ENCODE measurements at regions not wholly inside any gene's neighbourhood (a gene's known extent, or its start where the extent isn't known, plus 50 kb on each side); places are given as distances from the start of the nearest gene placed in this dataset.

DNA sequence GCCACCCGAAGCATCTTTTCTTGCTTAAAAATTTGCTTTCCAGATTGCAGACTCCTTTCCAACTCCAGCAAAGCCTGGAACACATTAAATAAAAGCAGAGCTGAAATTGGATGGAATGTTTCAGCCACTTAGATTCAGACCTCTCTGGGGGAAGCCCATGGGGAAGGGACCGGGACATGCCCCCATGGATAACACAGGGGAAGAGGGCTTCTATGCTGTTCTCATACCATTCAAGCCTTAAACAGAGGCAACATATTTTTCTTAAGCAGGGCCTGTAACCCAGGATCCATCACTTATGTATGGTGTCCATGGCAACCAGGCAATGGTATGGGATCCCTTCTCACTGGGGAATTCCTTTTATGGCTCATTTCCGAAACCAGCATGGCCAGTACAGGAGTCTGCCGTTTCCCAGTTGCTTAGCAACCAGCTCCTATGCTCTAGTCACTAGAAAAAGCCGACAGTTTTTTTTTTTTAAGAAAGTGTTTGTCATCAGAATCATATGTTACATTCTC, 62.0 kb upstream of the MARCHF10 start:
- TF ChIP-seq CTCF (IDR thresholded peaks at IDR 0.05; ENCODE audit: low read depth, low read length) (no peak), EZH2phosphoT487 (IDR thresholded peaks at IDR 0.05; ENCODE audit: low read depth) (no peak)
